Suprapubic skin (tissue), 4 donors: ENCODE measurements at regions not wholly inside any gene's neighbourhood (a gene's known extent, or its start where the extent isn't known, plus 50 kb on each side); places are given as distances from the start of the nearest gene placed in this dataset.

Source experiments
- DNase-seq, 2 donors: peaks; one replicate each; pipeline ENCODE4 v3.0.0-alpha.2; 2019; ENCODE audit warnings: low spot score in 2 of 2
- H3K27ac ChIP-seq: fragments of 200-600 bp; sonication (generic); one replicate; pipeline ENCODE4 v1.5.1; 2019
- H3K27me3 ChIP-seq: fragments of 200-600 bp; sonication (generic); one replicate; pipeline ENCODE4 v1.5.1; 2019
- H3K36me3 ChIP-seq: fragments of 200-600 bp; sonication (generic); one replicate; pipeline ENCODE4 v1.5.1; 2019
- H3K4me1 ChIP-seq: fragments of 200-600 bp; sonication (generic); one replicate; pipeline ENCODE4 v1.5.1; 2019
- H3K4me3 ChIP-seq: fragments of 200-600 bp; sonication (generic); one replicate; pipeline ENCODE4 v1.5.1; 2019; ENCODE audit warnings: mild to moderate bottlenecking
- H3K9me3 ChIP-seq: fragments of 200-600 bp; sonication (generic); one replicate; pipeline ENCODE4 v1.5.1; 2019
- EP300 ChIP-seq: sonication (generic); formaldehyde crosslinking; IDR thresholded peaks from one replicate; pipeline ENCODE4 v1.6.1; 2017; ENCODE audit warnings: antibody characterized with exemption
- POLR2A ChIP-seq, 2 donors: fragments of 450-650 bp; IDR thresholded peaks; one replicate each; pipeline ENCODE4 v1.6.1; 2017; ENCODE audit warnings: antibody characterized with exemption in 2 of 2, mild to moderate bottlenecking in 2 of 2, moderate library complexity in 2 of 2
- POLR2AphosphoS5 ChIP-seq, 3 donors: sonication (generic); formaldehyde crosslinking; IDR thresholded peaks; one replicate each; pipeline ENCODE4 v1.6.1; 2017; ENCODE audit warnings: antibody characterized with exemption in 3 of 3
- WGBS: methylation state at CpG from one replicate; pipeline ENCODE4 v1.1.5; 2018; 5-methylcytosine and 5-hydroxymethylcytosine counted together
- TF ChIP-seq, protein P1 (sequence below), 2 donors: fragments of 200-600 bp in 1 of 2; fragments of 450-650 bp in 1 of 2; sonication (generic) in 1 of 2; IDR thresholded peaks; one replicate each; pipeline ENCODE4 v1.5.1; 2016 to 2019; ENCODE audit warnings: antibody characterized with exemption in 2 of 2, mild to moderate bottlenecking in 1 of 2, moderate library complexity in 1 of 2

DNA sequence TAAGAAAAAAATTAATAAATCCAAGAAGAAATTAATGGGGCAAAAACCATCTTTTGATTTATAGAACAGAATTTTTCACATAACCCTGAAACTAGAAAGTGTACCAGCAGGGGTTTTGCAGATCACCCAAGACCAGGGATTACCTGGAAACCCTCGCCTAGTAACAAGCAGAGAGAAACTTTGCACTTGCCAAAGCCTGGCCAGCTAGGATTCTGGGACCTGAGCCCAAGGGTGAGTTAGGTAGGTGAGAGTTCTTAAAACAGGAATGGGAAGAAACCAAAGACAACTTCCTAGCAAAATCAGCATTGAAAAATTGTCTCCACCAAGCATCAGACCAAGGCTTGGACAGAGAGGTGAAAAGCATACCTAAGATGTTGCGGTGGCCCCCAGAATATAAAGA, 247.0 kb upstream of the NBEA start:
- H3K9me3 ChIP-seq, result no peaks in the 10 kb centered on the region
- no peak for TF ChIP-seq POLR2AphosphoS5 (IDR thresholded peaks at IDR 0.05)
- no peak for TF ChIP-seq POLR2A (IDR thresholded peaks at IDR 0.05)
- TF ChIP-seq EP300, result no peak
- TF ChIP-seq, protein P1, sequence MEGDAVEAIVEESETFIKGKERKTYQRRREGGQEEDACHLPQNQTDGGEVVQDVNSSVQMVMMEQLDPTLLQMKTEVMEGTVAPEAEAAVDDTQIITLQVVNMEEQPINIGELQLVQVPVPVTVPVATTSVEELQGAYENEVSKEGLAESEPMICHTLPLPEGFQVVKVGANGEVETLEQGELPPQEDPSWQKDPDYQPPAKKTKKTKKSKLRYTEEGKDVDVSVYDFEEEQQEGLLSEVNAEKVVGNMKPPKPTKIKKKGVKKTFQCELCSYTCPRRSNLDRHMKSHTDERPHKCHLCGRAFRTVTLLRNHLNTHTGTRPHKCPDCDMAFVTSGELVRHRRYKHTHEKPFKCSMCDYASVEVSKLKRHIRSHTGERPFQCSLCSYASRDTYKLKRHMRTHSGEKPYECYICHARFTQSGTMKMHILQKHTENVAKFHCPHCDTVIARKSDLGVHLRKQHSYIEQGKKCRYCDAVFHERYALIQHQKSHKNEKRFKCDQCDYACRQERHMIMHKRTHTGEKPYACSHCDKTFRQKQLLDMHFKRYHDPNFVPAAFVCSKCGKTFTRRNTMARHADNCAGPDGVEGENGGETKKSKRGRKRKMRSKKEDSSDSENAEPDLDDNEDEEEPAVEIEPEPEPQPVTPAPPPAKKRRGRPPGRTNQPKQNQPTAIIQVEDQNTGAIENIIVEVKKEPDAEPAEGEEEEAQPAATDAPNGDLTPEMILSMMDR (IDR thresholded peaks at IDR 0.05), result no peak
- peaks cover 7% of the 10 kb centered on the region for H3K4me1 ChIP-seq
- WGBS, result 60% methylated on average over 2 of the region's 2 CpGs
- H3K27ac ChIP-seq, result no peak overlapping the region
- H3K4me3 ChIP-seq, result no peak overlapping the region
- no peaks in the 10 kb centered on the region for H3K36me3 ChIP-seq
- no peaks in the 10 kb centered on the region for H3K27me3 ChIP-seq
- DNase-seq, result no peak

GRCh38 chr13:34696296-34696695, 245.8 kb upstream of the NBEA start:
- no peaks in the 10 kb centered on the region for H3K36me3 ChIP-seq
- TF ChIP-seq EP300, result no peak
- no peak for TF ChIP-seq POLR2A (IDR thresholded peaks at IDR 0.05)
- TF ChIP-seq POLR2AphosphoS5 (IDR thresholded peaks at IDR 0.05), result no peak
- TF ChIP-seq, protein P1 (IDR thresholded peaks at IDR 0.05), result no peak
- DNase-seq, result no peak
- WGBS, result 76% methylated on average over 5 of the region's 5 CpGs
- no peak overlapping the region for H3K27ac ChIP-seq
- peaks cover 7% of the 10 kb centered on the region for H3K4me1 ChIP-seq
- no peaks in the 10 kb centered on the region for H3K27me3 ChIP-seq
- H3K4me3 ChIP-seq, result no peak overlapping the region
- no peaks in the 10 kb centered on the region for H3K9me3 ChIP-seq

- no peak overlapping the region for H3K27ac ChIP-seq
- no peaks in the 10 kb centered on the region for H3K9me3 ChIP-seq
- H3K27me3 ChIP-seq, result no peaks in the 10 kb centered on the region
- H3K36me3 ChIP-seq, result no peaks in the 10 kb centered on the region
- TF ChIP-seq POLR2AphosphoS5 (IDR thresholded peaks at IDR 0.05), result no peak
- TF ChIP-seq, protein P1 (IDR thresholded peaks at IDR 0.05), result no peak
- TF ChIP-seq POLR2A (IDR thresholded peaks at IDR 0.05), result no peak
- no peak for TF ChIP-seq EP300
- 96% methylated on average over 14 of the region's 14 CpGs for WGBS
- DNase-seq, result no peak
- no peak overlapping the region for H3K4me3 ChIP-seq
- peaks cover 7% of the 10 kb centered on the region for H3K4me1 ChIP-seq
Measured at GRCh38 chr13:34696741-34697140, 245.3 kb upstream of the NBEA start.

DNA sequence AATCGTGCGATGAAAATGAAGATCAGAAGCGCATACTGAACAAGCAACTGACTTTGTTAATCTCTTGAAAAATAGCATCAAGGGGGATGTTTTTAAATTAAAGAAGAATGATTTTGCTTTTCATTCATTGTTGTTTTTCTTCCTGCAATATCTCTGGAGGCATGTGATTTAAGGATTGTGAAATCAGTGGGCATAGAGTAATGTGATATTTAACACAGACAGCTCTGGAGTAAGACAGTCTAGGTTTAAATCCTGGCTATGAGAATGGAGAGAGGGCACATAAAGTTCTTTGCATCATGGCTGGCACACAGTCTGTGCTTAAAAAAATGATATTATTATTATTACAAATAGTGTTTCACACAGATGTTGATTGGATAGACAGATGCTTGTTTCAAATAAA, 243.1 kb upstream of the NBEA start:
- Histone ChIP-seq H3K4me3 (no peak overlapping the region), H3K27ac (no peak overlapping the region), H3K27me3 (no peaks in the 10 kb centered on the region), H3K4me1 (peaks cover 7% of the 10 kb centered on the region), H3K9me3 (no peaks in the 10 kb centered on the region), H3K36me3 (no peaks in the 10 kb centered on the region)
- no peak for TF ChIP-seq EP300
- TF ChIP-seq, protein P1 (IDR thresholded peaks at IDR 0.05), result no peak
- no peak for TF ChIP-seq POLR2A (IDR thresholded peaks at IDR 0.05)
- no peak for TF ChIP-seq POLR2AphosphoS5 (IDR thresholded peaks at IDR 0.05)
- 61% methylated on average over 3 of the region's 3 CpGs for WGBS
- no peak for DNase-seq

DNA sequence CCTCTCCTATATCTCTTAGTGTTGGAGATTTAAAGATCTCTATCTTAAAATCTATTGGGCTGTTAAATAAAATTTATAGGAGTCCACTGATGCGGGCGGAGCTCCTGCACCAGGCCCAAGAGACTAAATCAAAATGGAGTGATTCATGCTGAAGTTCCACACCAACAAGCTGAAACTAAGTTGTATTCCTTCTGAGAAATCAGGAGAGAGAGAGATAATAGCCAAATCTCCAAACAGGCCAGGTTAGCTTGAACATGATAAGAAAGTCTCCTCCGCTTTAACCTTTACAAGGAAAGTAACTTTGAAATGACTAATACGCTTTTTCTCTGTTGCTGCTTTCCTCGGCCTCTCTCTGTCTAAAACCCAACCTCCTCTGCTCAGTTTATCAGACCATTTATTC, 241.9 kb upstream of the NBEA start:
- no peaks in the 10 kb centered on the region for H3K36me3 ChIP-seq
- no peak for TF ChIP-seq EP300
- TF ChIP-seq POLR2AphosphoS5 (IDR thresholded peaks at IDR 0.05), result no peak
- TF ChIP-seq POLR2A (IDR thresholded peaks at IDR 0.05), result no peak
- TF ChIP-seq, protein P1 (IDR thresholded peaks at IDR 0.05), result no peak
- no peaks in the 10 kb centered on the region for H3K9me3 ChIP-seq
- peaks cover 7% of the 10 kb centered on the region for H3K4me1 ChIP-seq
- H3K4me3 ChIP-seq, result no peak overlapping the region
- WGBS, result 78% methylated on average over 5 of the region's 5 CpGs
- no peaks in the 10 kb centered on the region for H3K27me3 ChIP-seq
- H3K27ac ChIP-seq, result no peak overlapping the region
- no peak for DNase-seq
